Gastrocnemius medialis (tissue), 4 donors: ENCODE measurements at regions not wholly inside any gene's neighbourhood (a gene's known extent, or its start where the extent isn't known, plus 50 kb on each side); places are given as distances from the start of the nearest gene placed in this dataset.

ENCODE experiments used
- CTCF ChIP-seq, 5 experiments: fragments of 450-650 bp in 3 of 5; fragments of 200-600 bp in 2 of 5; sonication (generic) in 2 of 5; IDR thresholded peaks in 4 of 5; conservative IDR thresholded peaks in 1 of 5; 1 replicate in 4 of 5; 2 replicates in 1 of 5; pipeline ENCODE4 v1.5.1; 2016 to 2019; ENCODE audit warnings: antibody characterized with exemption in 5 of 5, mild to moderate bottlenecking in 3 of 5, moderate library complexity in 3 of 5
- POLR2A ChIP-seq, 2 donors: fragments of 450-650 bp; IDR thresholded peaks; one replicate each; pipeline ENCODE4 v1.6.1; 2017; ENCODE audit warnings: antibody characterized with exemption in 2 of 2, mild to moderate bottlenecking in 2 of 2, moderate library complexity in 2 of 2

GRCh38 chr18:28743115-28743514 is 566.2 kb upstream of the CDH2 start:
- TF ChIP-seq CTCF (IDR thresholded peaks at IDR 0.05 in 4 of 5, conservative IDR thresholded peaks at IDR 0.05 in 1 of 5) (no peak), POLR2A (IDR thresholded peaks at IDR 0.05) (no peak)
